Ovary (tissue), 3 donors: ENCODE measurements at regions not wholly inside any gene's neighbourhood (a gene's known extent, or its start where the extent isn't known, plus 50 kb on each side); places are given as distances from the start of the nearest gene placed in this dataset.

ENCODE experiments used
- EP300 ChIP-seq: sonication (generic); formaldehyde crosslinking; IDR thresholded peaks from one replicate; pipeline ENCODE4 v1.6.1; 2017; ENCODE audit warnings: antibody characterized with exemption
- POLR2A ChIP-seq: fragments of 450-650 bp; IDR thresholded peaks from one replicate; pipeline ENCODE4 v1.6.1; 2017; ENCODE audit warnings: antibody characterized with exemption, mild to moderate bottlenecking, moderate library complexity
- TF ChIP-seq, protein P1 (sequence below), 3 donors: fragments of 450-650 bp in 2 of 3; fragments of 200-600 bp in 1 of 3; IDR thresholded peaks; one replicate each; pipeline versions ENCODE4 v1.5.1 to v1.8.0; 2016 to 2022; ENCODE audit warnings: antibody characterized with exemption in 3 of 3, mild to moderate bottlenecking in 1 of 3
- donor health status: DM: no; HTN: no; CAD: no.

DNA sequence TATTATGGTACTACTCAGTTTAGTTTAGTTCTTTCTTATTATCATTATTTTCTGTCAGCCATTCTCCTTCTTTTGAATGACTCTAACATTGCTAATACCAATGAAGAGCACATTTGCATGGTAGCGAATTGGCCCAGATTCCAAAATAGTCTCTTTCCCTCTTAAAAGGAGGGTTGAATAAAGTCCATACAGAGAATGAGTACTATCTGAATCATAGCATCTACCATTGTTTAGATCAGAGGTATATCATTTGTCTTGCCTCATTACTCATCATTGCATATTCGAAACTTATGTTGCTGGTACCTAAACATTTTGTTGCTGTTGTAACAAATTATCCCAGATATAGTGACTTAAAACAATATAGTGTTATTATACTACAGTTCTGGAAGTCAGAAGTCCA, 1235.3 kb upstream of the ATXN8OS start:
- TF ChIP-seq, protein P1, sequence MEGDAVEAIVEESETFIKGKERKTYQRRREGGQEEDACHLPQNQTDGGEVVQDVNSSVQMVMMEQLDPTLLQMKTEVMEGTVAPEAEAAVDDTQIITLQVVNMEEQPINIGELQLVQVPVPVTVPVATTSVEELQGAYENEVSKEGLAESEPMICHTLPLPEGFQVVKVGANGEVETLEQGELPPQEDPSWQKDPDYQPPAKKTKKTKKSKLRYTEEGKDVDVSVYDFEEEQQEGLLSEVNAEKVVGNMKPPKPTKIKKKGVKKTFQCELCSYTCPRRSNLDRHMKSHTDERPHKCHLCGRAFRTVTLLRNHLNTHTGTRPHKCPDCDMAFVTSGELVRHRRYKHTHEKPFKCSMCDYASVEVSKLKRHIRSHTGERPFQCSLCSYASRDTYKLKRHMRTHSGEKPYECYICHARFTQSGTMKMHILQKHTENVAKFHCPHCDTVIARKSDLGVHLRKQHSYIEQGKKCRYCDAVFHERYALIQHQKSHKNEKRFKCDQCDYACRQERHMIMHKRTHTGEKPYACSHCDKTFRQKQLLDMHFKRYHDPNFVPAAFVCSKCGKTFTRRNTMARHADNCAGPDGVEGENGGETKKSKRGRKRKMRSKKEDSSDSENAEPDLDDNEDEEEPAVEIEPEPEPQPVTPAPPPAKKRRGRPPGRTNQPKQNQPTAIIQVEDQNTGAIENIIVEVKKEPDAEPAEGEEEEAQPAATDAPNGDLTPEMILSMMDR (IDR thresholded peaks at IDR 0.05), result no peak
- TF ChIP-seq EP300 (no peak), POLR2A (no peak)
